Upper lobe of right lung (tissue), 1 donor: ENCODE measurements at regions not wholly inside any gene's neighbourhood (a gene's known extent, or its start where the extent isn't known, plus 50 kb on each side); places are given as distances from the start of the nearest gene placed in this dataset.

Experiments
- ATAC-seq: fragments of 200-7000 bp; cut with Tn5 transposase; one replicate; pipeline ENCODE4 v1.9.1; 2020; ENCODE audit warnings: mild to moderate bottlenecking, moderate library complexity
- DNase-seq: peaks from one replicate; pipeline ENCODE4 v3.0.0-alpha.2; 2020
- H3K27ac ChIP-seq: fragments of 200-600 bp; one replicate; pipeline ENCODE4 v1.8.0; 2022
- H3K27me3 ChIP-seq: fragments of 200-600 bp; one replicate; pipeline ENCODE4 v1.8.0; 2022; ENCODE audit warnings: mild to moderate bottlenecking
- H3K36me3 ChIP-seq: fragments of 200-600 bp; one replicate; pipeline ENCODE4 v1.8.0; 2022
- H3K4me1 ChIP-seq: fragments of 200-600 bp; one replicate; pipeline ENCODE4 v1.8.0; 2022
- H3K4me3 ChIP-seq: fragments of 200-600 bp; one replicate; pipeline ENCODE4 v1.8.0; 2022; ENCODE audit warnings: mild to moderate bottlenecking
- H3K9me3 ChIP-seq: fragments of 200-600 bp; one replicate; pipeline ENCODE4 v1.8.0; 2022
- intact Hi-C: fragments of 100-400 bp; cut with DNase I; formaldehyde crosslinking; loops from one replicate; pipeline ENCODE4 v1.11.0; 2022
- TF ChIP-seq, protein P1 (sequence below): fragments of 200-600 bp; IDR thresholded peaks from one replicate; pipeline ENCODE4 v1.8.0; 2022; ENCODE audit warnings: antibody characterized with exemption
- donor health status: DM: no; HTN: yes; CAD: no; lungs with severe emphysema.

DNA sequence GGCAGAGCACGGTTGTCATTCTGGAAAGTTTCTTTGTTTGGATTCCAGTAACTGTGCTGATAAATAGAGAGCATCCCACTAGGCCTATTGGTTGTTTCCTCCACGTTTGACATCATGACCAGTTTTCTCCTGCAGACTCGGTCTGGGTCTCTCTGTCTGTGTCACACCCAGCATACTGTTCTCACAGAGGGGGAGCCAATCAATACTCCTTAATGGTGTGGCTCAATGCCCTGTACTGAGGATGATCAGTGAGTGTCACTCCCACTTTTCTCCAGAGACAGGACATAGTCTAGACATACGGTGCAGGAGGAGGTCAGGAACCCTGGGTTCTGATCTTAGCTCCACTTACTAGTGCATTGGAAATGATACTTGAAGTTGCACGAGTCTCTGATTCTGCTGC, 88.2 kb upstream of the BLID start:
- Histone ChIP-seq H3K27ac (no peak overlapping the region), H3K36me3 (no peaks in the 10 kb centered on the region), H3K9me3 (no peaks in the 10 kb centered on the region), H3K27me3 (no peaks in the 10 kb centered on the region), H3K4me1 (peaks cover 8% of the 10 kb centered on the region), H3K4me3 (no peak overlapping the region)
- ATAC-seq (no peak), DNase-seq (no peak)
- TF ChIP-seq, protein P1, sequence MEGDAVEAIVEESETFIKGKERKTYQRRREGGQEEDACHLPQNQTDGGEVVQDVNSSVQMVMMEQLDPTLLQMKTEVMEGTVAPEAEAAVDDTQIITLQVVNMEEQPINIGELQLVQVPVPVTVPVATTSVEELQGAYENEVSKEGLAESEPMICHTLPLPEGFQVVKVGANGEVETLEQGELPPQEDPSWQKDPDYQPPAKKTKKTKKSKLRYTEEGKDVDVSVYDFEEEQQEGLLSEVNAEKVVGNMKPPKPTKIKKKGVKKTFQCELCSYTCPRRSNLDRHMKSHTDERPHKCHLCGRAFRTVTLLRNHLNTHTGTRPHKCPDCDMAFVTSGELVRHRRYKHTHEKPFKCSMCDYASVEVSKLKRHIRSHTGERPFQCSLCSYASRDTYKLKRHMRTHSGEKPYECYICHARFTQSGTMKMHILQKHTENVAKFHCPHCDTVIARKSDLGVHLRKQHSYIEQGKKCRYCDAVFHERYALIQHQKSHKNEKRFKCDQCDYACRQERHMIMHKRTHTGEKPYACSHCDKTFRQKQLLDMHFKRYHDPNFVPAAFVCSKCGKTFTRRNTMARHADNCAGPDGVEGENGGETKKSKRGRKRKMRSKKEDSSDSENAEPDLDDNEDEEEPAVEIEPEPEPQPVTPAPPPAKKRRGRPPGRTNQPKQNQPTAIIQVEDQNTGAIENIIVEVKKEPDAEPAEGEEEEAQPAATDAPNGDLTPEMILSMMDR: no peak
- intact Hi-C loops: no loop called here

DNA sequence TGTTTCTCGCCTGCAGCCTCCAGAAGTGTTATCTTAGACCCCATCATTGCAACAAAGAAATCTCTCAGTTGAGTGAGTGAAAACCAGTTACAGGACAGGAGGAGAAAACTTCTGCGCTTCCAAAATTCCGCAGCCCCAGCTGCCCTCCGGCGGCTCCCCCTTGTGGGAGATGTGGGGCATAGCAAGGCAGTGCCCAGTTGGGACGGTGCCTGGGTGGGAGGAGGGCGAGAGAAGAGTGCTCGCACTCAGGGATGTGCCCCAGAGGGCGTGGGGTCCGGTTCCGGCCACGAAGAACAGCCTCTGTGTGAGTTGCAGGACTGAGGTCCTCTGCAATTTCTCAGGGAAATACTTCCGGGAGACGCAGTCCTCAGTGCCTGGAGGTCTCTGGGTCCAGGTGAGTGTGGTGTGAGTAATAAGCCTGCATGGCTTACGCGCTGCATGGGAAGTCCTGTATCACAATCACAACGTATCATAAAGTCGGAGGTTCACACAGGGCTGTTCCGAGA, 87.0 kb upstream of the BLID start:
- peaks cover 8% of the 10 kb centered on the region for H3K4me1 ChIP-seq
- DNase-seq (peak; percentile 81), ATAC-seq (peak; percentile 97)
- no peaks in the 10 kb centered on the region for H3K27me3 ChIP-seq
- no peak overlapping the region for H3K27ac ChIP-seq
- H3K4me3 ChIP-seq: peak overlapping the region; percentile 32
- no peaks in the 10 kb centered on the region for H3K9me3 ChIP-seq
- H3K36me3 ChIP-seq: no peaks in the 10 kb centered on the region
- intact Hi-C loops: no loop called here
- TF ChIP-seq, protein P1: peak; percentile 97

DNA sequence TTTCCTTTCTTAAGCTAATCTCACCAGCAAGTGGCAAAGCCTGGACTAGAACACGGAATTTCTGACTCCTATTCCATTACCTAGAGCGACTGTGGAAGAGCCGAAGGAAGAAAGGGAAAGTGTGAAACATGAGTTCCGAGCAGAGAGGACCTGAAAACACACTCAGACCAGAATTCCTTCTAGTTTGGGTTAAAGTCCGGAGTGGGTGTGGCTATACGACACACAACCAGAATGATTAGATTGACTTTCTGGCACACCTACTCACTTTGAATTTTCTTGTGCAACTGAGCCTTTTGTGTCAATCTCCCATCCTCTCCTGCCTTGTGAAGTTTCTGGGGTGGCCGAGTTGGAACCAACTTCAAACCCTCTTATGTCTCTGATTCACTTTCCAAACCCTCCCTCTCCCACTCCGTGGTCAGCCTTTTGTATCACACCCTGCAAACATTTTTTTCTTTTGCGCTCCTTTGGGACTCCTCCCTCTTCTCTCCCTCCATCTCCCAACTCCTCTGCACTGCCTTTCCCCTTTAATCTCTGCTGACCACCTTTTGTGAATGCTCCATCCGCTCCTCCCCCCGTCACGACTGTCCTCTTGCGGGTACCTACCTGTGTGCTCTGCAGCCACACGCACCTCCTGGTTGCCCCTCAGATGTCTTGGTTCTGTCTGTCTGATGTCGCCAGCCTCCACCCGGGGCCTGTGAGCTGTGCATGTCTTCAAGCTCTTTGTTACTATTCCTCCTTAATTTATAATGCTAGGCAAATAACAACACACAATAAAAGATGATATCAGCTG, 86.3 kb upstream of the BLID start:
- H3K4me3 ChIP-seq: peak overlapping the region; percentile 32
- peak; percentile 39 for ATAC-seq
- no peak overlapping the region for H3K27ac ChIP-seq
- TF ChIP-seq, protein P1: no peak
- intact Hi-C loops: no loop called here
- no peaks in the 10 kb centered on the region for H3K27me3 ChIP-seq
- peaks cover 8% of the 10 kb centered on the region for H3K4me1 ChIP-seq
- H3K36me3 ChIP-seq: no peaks in the 10 kb centered on the region
- no peak for DNase-seq
- H3K9me3 ChIP-seq: no peaks in the 10 kb centered on the region

DNA sequence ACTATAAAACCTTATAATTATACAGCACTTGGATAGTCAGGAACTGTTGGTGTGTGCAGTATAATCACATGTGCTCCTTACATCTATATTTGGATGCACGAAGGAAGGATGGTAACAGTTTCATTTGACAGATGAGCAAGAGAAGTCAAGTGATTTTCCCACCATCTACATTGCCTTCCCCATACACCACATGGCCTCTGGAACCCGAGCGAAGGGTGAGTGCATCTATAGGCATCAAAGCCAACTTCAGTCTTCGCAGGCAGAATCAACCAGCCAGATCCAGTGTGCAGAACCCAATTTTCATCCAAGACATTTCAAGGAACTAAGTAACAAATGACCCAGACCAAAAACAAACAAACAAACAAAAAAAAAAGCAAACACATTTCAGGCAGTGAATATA, 85.1 kb upstream of the BLID start:
- TF ChIP-seq, protein P1: no peak
- DNase-seq (no peak), ATAC-seq (no peak)
- peaks cover 8% of the 10 kb centered on the region for H3K4me1 ChIP-seq
- H3K27ac ChIP-seq: no peak overlapping the region
- no peaks in the 10 kb centered on the region for H3K27me3 ChIP-seq
- H3K36me3 ChIP-seq: no peaks in the 10 kb centered on the region
- H3K4me3 ChIP-seq: peak overlapping the region; percentile 3
- no peaks in the 10 kb centered on the region for H3K9me3 ChIP-seq
- intact Hi-C loops: no loop called here

DNA sequence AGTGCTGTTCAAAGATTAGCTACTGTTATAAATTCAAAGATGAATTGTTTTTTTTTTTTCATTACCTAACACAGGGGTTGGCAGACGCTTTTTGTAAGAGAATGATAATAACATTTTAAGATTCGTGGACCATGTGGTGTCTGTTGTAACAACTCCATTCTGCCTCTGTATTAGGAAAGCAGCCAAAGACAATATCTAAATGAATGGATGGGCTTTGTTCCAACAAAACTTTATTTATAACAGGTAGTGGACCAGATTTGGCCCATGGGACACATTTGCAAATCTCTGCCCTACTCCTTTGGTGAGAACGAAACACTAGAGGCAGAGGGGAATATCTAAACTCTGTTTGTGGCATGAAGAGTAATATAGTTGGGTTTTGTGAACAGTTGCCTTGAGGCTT, 83.6 kb upstream of the BLID start:
- no peak overlapping the region for H3K27ac ChIP-seq
- TF ChIP-seq, protein P1: no peak
- H3K4me3 ChIP-seq: no peak overlapping the region
- H3K9me3 ChIP-seq: no peaks in the 10 kb centered on the region
- DNase-seq (no peak), ATAC-seq (no peak)
- no peaks in the 10 kb centered on the region for H3K36me3 ChIP-seq
- intact Hi-C loops: no loop called here
- H3K4me1 ChIP-seq: peaks cover 8% of the 10 kb centered on the region
- H3K27me3 ChIP-seq: no peaks in the 10 kb centered on the region
